Thyroid gland (tissue), 4 donors: ENCODE measurements at regions not wholly inside any gene's neighbourhood (a gene's known extent, or its start where the extent isn't known, plus 50 kb on each side); places are given as distances from the start of the nearest gene placed in this dataset.
"Not testable (repeated sequence)": the region's sequence is repeated elsewhere in the genome, so short reads cannot be mapped to it uniquely, and the experiment has no call there.

ENCODE experiments used
- DNase-seq, 2 donors: peaks; one replicate each; pipeline ENCODE4 v3.0.0-alpha.2; 2019
- H3K27ac ChIP-seq, 3 donors: fragments of 200-600 bp; sonication (generic); 1 replicate in 2 of 3; 2 replicates in 1 of 3; pipeline ENCODE4 v1.5.1; 2016 to 2019; ENCODE audit warnings: mild to moderate bottlenecking in 1 of 3, moderate library complexity in 1 of 3
- H3K27me3 ChIP-seq: fragments of 200-600 bp; sonication (generic); one replicate; pipeline ENCODE4 v1.5.1; 2019
- H3K36me3 ChIP-seq, 2 donors: fragments of 200-600 bp; sonication (generic); one replicate each; pipeline ENCODE4 v1.5.1; 2016 to 2019
- H3K4me1 ChIP-seq, 2 donors: fragments of 200-600 bp; sonication (generic); one replicate each; pipeline ENCODE4 v1.5.1; 2017 to 2019
- H3K4me3 ChIP-seq, 3 donors: fragments of 200-600 bp; sonication (generic); replicated peaks in 1 of 3; 1 replicate in 2 of 3; 2 replicates in 1 of 3; pipeline ENCODE4 v1.5.1; 2016; ENCODE audit warnings: mild to moderate bottlenecking in 1 of 3
- H3K9me3 ChIP-seq: fragments of 200-600 bp; sonication (generic); one replicate; pipeline ENCODE4 v1.5.1; 2017
- CTCF ChIP-seq, 6 experiments: fragments of 200-600 bp in 3 of 6; fragments of 450-650 bp in 3 of 6; sonication (generic) in 3 of 6; IDR thresholded peaks; one replicate each; pipeline ENCODE4 v1.5.1; 2016 to 2019; ENCODE audit warnings: antibody characterized with exemption in 6 of 6, mild to moderate bottlenecking in 2 of 6, inconsistent platforms in 1 of 6, moderate library complexity in 1 of 6
- POLR2A ChIP-seq, 2 donors: fragments of 450-650 bp; IDR thresholded peaks; one replicate each; pipeline ENCODE4 v1.6.1; 2017; ENCODE audit warnings: antibody characterized with exemption in 2 of 2, mild to moderate bottlenecking in 2 of 2, moderate library complexity in 1 of 2
- WGBS, 2 donors: methylation state at CpG; one replicate each; pipeline ENCODE4 v1.1.5; 2017; 5-methylcytosine and 5-hydroxymethylcytosine counted together
- intact Hi-C: fragments of 100-400 bp; cut with DNase I; formaldehyde crosslinking; loops from one replicate; pipeline ENCODE4 v1.15.1; 2023

GRCh38 chr4:127463883-127464282 is 168.9 kb upstream of the INTU start:
- H3K36me3 ChIP-seq: no peaks in the 10 kb centered on the region
- peak in 1 of 2 donors; percentile 11 for DNase-seq
- TF ChIP-seq POLR2A (IDR thresholded peaks at IDR 0.05): no peak
- no peak for TF ChIP-seq CTCF (IDR thresholded peaks at IDR 0.05)
- H3K4me3 ChIP-seq: no peak overlapping the region
- H3K4me1 ChIP-seq: no peaks in the 10 kb centered on the region
- no peak overlapping the region for H3K27ac ChIP-seq
- no peaks in the 10 kb centered on the region for H3K27me3 ChIP-seq
- intact Hi-C loops: no loop called here
- 32 to 35% methylated on average over 5 to 6 of the region's 6 CpGs for WGBS, 2 donors
- H3K9me3 ChIP-seq: no peaks in the 10 kb centered on the region

GRCh38 chr4:127469542-127469941 is 163.2 kb upstream of the INTU start:
- Histone ChIP-seq H3K9me3 (no peaks in the 10 kb centered on the region), H3K27ac (no peak overlapping the region), H3K36me3 (no peaks in the 10 kb centered on the region), H3K4me1 (no peaks in the 10 kb centered on the region), H3K27me3 (no peaks in the 10 kb centered on the region), H3K4me3 (no peak overlapping the region)
- WGBS, 2 donors: 67 to 80% methylated on average over 1 of the region's 1 CpG
- no peak for TF ChIP-seq POLR2A (IDR thresholded peaks at IDR 0.05)
- no peak for TF ChIP-seq CTCF (IDR thresholded peaks at IDR 0.05)
- intact Hi-C loops: no loop called here
- no peak for DNase-seq

- H3K27me3 ChIP-seq: no peaks in the 10 kb centered on the region
- H3K9me3 ChIP-seq: no peaks in the 10 kb centered on the region
- H3K4me1 ChIP-seq: no peaks in the 10 kb centered on the region
- no peak overlapping the region for H3K4me3 ChIP-seq
- DNase-seq: no peak
- 95 to 97% methylated on average over 28 to 31 of the region's 31 CpGs for WGBS, 2 donors
- no peaks in the 10 kb centered on the region for H3K36me3 ChIP-seq
- TF ChIP-seq POLR2A (IDR thresholded peaks at IDR 0.05): no peak
- no peak for TF ChIP-seq CTCF (IDR thresholded peaks at IDR 0.05)
- intact Hi-C loops: no loop called here
- H3K27ac ChIP-seq: no peak overlapping the region
Measured at GRCh38 chr4:127469959-127470809, 162.6 kb upstream of the INTU start.

GRCh38 chr4:127478271-127478670 is 154.5 kb upstream of the INTU start:
- H3K4me1 ChIP-seq, H3K4me3 ChIP-seq, intact Hi-C loops, H3K27ac ChIP-seq, H3K9me3 ChIP-seq, H3K27me3 ChIP-seq, DNase-seq, H3K36me3 ChIP-seq: not testable (repeated sequence)
- 94 to 99% methylated on average over 3 of the region's 3 CpGs for WGBS, 2 donors

GRCh38 chr4:127479031-127479622 is 153.6 kb upstream of the INTU start:
- TF ChIP-seq POLR2A (IDR thresholded peaks at IDR 0.05): no peak
- peak in 5 of 6 experiments; percentile 30 to 67 (median 52) for TF ChIP-seq CTCF (IDR thresholded peaks at IDR 0.05)
- intact Hi-C loops: no loop called here
- no peaks in the 10 kb centered on the region for H3K9me3 ChIP-seq
- DNase-seq: no peak
- no peak overlapping the region for H3K4me3 ChIP-seq
- no peaks in the 10 kb centered on the region for H3K4me1 ChIP-seq
- H3K36me3 ChIP-seq: no peaks in the 10 kb centered on the region
- no peaks in the 10 kb centered on the region for H3K27me3 ChIP-seq
- H3K27ac ChIP-seq: no peak overlapping the region
